WERI-Rb-1 (cell line): ENCODE measurements at regions not wholly inside any gene's neighbourhood (a gene's known extent, or its start where the extent isn't known, plus 50 kb on each side); places are given as distances from the start of the nearest gene placed in this dataset.

Experiments used
- DNase-seq: peaks from one replicate; pipeline ENCODE4 v3.0.0-alpha.2; 2020
- H3K27ac ChIP-seq: fragments of 250-450 bp; sonication (Bioruptor Pico); 2 replicates; pipeline ENCODE4 v1.5.1; 2020; ENCODE audit warnings: mild to moderate bottlenecking, moderate library complexity
- H3K27me3 ChIP-seq: fragments of 250-450 bp; sonication (Bioruptor Pico); 2 replicates; pipeline ENCODE4 v1.5.1; 2021; ENCODE audit warnings: mild to moderate bottlenecking, low read depth, moderate library complexity; ENCODE audit not compliant: insufficient read depth, severe bottlenecking
- H3K36me3 ChIP-seq: fragments of 250-450 bp; sonication (Bioruptor Pico); 2 replicates; pipeline ENCODE4 v1.5.1; 2020; ENCODE audit warnings: mild to moderate bottlenecking, moderate library complexity
- H3K4me3 ChIP-seq: 2 replicates; pipeline ENCODE4 v1.5.1; 2011; ENCODE audit warnings: low read depth, mild to moderate bottlenecking, control low read depth, low read length
- H3K9me3 ChIP-seq: fragments of 250-450 bp; sonication (Bioruptor Pico); 2 replicates; pipeline ENCODE4 v1.5.1; 2021; ENCODE audit warnings: mild to moderate bottlenecking, moderate library complexity; ENCODE audit not compliant: severe bottlenecking
- CTCF ChIP-seq: IDR thresholded peaks from 2 replicates; pipeline ENCODE4 v1.5.1; 2011; ENCODE audit warnings: low read depth, mild to moderate bottlenecking, control low read depth, inconsistent platforms, low read length

GRCh38 chr2:22600156-22600555 lies 784.8 kb upstream of the KLHL29 start:
- Histone ChIP-seq H3K27me3 (no peaks in the 10 kb centered on the region), H3K4me3 (no peak overlapping the region), H3K27ac (no peak overlapping the region), H3K36me3 (no peaks in the 10 kb centered on the region), H3K9me3 (no peaks in the 10 kb centered on the region)
- TF ChIP-seq CTCF = no peak
- DNase-seq = no peak

GRCh38 chr2:22600999-22601398 lies 784.0 kb upstream of the KLHL29 start:
- H3K4me3 ChIP-seq = no peak overlapping the region
- no peak for DNase-seq
- H3K27ac ChIP-seq = no peak overlapping the region
- H3K36me3 ChIP-seq = no peaks in the 10 kb centered on the region
- no peak for TF ChIP-seq CTCF
- H3K27me3 ChIP-seq = no peaks in the 10 kb centered on the region
- no peaks in the 10 kb centered on the region for H3K9me3 ChIP-seq

- no peak for DNase-seq
- Histone ChIP-seq H3K4me3 (no peak overlapping the region), H3K27ac (no peak overlapping the region), H3K9me3 (no peaks in the 10 kb centered on the region), H3K36me3 (no peaks in the 10 kb centered on the region), H3K27me3 (no peaks in the 10 kb centered on the region)
- TF ChIP-seq CTCF = no peak
Observed at GRCh38 chr2:22604136-22604535, 780.8 kb upstream of the KLHL29 start.

- Histone ChIP-seq H3K36me3 (no peaks in the 10 kb centered on the region), H3K4me3 (no peak overlapping the region), H3K9me3 (no peaks in the 10 kb centered on the region), H3K27me3 (no peaks in the 10 kb centered on the region), H3K27ac (no peak overlapping the region)
- no peak for DNase-seq
- 0 out of 2 replicates have a peak, but pooled peaks have one; percentile 5 for TF ChIP-seq CTCF
Observed at GRCh38 chr2:22616031-22616430, 768.9 kb upstream of the KLHL29 start.

GRCh38 chr2:22623620-22624019 lies 761.4 kb upstream of the KLHL29 start:
- Histone ChIP-seq H3K36me3 (no peaks in the 10 kb centered on the region), H3K9me3 (no peaks in the 10 kb centered on the region), H3K4me3 (no peak overlapping the region), H3K27me3 (no peaks in the 10 kb centered on the region), H3K27ac (no peak overlapping the region)
- TF ChIP-seq CTCF = no peak
- DNase-seq = no peak

GRCh38 chr2:22626621-22627020 lies 758.4 kb upstream of the KLHL29 start:
- Histone ChIP-seq H3K9me3 (no peaks in the 10 kb centered on the region), H3K4me3 (no peak overlapping the region), H3K27me3 (no peaks in the 10 kb centered on the region), H3K36me3 (no peaks in the 10 kb centered on the region), H3K27ac (no peak overlapping the region)
- DNase-seq = peak; percentile 50
- peak; percentile 62 for TF ChIP-seq CTCF
